ENCODE measurements at regions not wholly inside any gene's neighbourhood (a gene's known extent, or its start where the extent isn't known, plus 50 kb on each side); places are given as distances from the start of the nearest gene placed in this dataset.

GRCh38 chr13:107625648-107626047, 589.7 kb downstream of the LIG4 start (continued):
- TF ChIP-seq YY1 (IDR thresholded peaks at IDR 0.05; ENCODE audit: extremely low read depth, insufficient replicate concordance, low read depth, low read length), result no peak
- no peak for TF ChIP-seq ATF3 (IDR thresholded peaks at IDR 0.05)
- no peak for TF ChIP-seq TCF7L2 (IDR thresholded peaks at IDR 0.05; ENCODE audit: borderline replicate concordance, extremely low read depth, insufficient read depth, insufficient read length)
- no peak for TF ChIP-seq MAX (IDR thresholded peaks at IDR 0.05)
- TF ChIP-seq RAD21 (IDR thresholded peaks at IDR 0.05; ENCODE audit: low read depth), result no peak
- TF ChIP-seq SIN3A (IDR thresholded peaks at IDR 0.05; ENCODE audit: low read depth), result no peak
- no peak for TF ChIP-seq POLR2AphosphoS5 (IDR thresholded peaks at IDR 0.05; ENCODE audit: low read depth, low read length)

- intact Hi-C loops (cut with micrococcal nuclease), result no loop called here
- TF ChIP-seq RAD21 (IDR thresholded peaks at IDR 0.05; ENCODE audit: low read depth), result no peak
- no peak for TF ChIP-seq ZBTB33 (IDR thresholded peaks at IDR 0.05; ENCODE audit: extremely low read depth, insufficient replicate concordance, low read length)
- TF ChIP-seq ZNF274 (IDR thresholded peaks at IDR 0.05; ENCODE audit: low read depth, low read length), result no peak
- TF ChIP-seq POLR2A (IDR thresholded peaks at IDR 0.05; ENCODE audit: borderline replicate concordance, extremely low read depth, insufficient read depth, insufficient read length), result no peak
- TF ChIP-seq ZFX (IDR thresholded peaks at IDR 0.05), result no peak
- no peak for TF ChIP-seq EZH2phosphoT487 (IDR thresholded peaks at IDR 0.05; ENCODE audit: borderline replicate concordance)
- no peak for TF ChIP-seq CEBPB (IDR thresholded peaks at IDR 0.05; ENCODE audit: low read depth)
- no peak for TF ChIP-seq SRF (IDR thresholded peaks at IDR 0.05; ENCODE audit: low read depth)
- TF ChIP-seq CTCF (IDR thresholded peaks at IDR 0.05 in 2 of 3, conservative IDR thresholded peaks at IDR 0.05 in 1 of 3; ENCODE audit: borderline replicate concordance in 1 of 3, insufficient read depth in 1 of 3, low read depth in 2 of 3, low read length in 2 of 3), result no peak
- Histone ChIP-seq H4K20me1 (ENCODE audit: insufficient read depth) (no peaks in the 10 kb centered on the region), H3K9me3 (ENCODE audit: control insufficient read depth in 1 of 2, insufficient read depth in 1 of 2, low read depth in 1 of 2, low read length in 2 of 2) (peaks cover 4 to 43% of the 10 kb centered on the region in 2 experiments; a peak in 3 of 4 replicates), H2AFZ (ENCODE audit: low read depth, low read length, poor library complexity, severe bottlenecking) (no peak overlapping the region), H3K9me2 (ENCODE audit: insufficient read depth) (no peaks in the 10 kb centered on the region), H3K27ac (ENCODE audit: low read depth, low read length) (no peak overlapping the region), H3K4me2 (ENCODE audit: low read length) (no peak overlapping the region), H3K36me3 (ENCODE audit: control insufficient read depth in 1 of 2, insufficient read depth in 2 of 2, low read length in 2 of 2) (no peaks in the 10 kb centered on the region), H3K4me3 (replicated peaks in 1 of 2; ENCODE audit: low read depth in 1 of 2, low read length in 2 of 2) (no peak overlapping the region), H3K4me1 (ENCODE audit: control insufficient read depth in 1 of 2, insufficient read depth in 2 of 2, low read length in 2 of 2) (no peaks in the 10 kb centered on the region), H3K79me2 (ENCODE audit: insufficient read depth, low read length) (no peaks in the 10 kb centered on the region), H3K27me3 (ENCODE audit: insufficient read depth, low read length) (no peaks in the 10 kb centered on the region), H3K9ac (ENCODE audit: low read length) (no peak overlapping the region)
- ATAC-seq (no peak), DNase-seq (ENCODE audit: low read depth, low spot score) (no peak)
- ChIA-PET POLR2A (no interaction called here), CTCF (no interaction called here), RAD21 (ENCODE audit: low non-redundant PET in 1 of 2, low total read pairs in 2 of 2, uncharacterized antibody in 2 of 2, unreplicated experiment in 2 of 2) (no interaction called here)
- BruUV-seq (replicated peaks), result no TSS peak
Observed at GRCh38 chr13:107617527-107617926, 597.8 kb downstream of the LIG4 start.
